Type B pancreatic cell (in vitro differentiated cells): ENCODE measurements at regions not wholly inside any gene's neighbourhood (a gene's known extent, or its start where the extent isn't known, plus 50 kb on each side); places are given as distances from the start of the nearest gene placed in this dataset.

Experiments used
- DNase-seq: peaks from one replicate; pipeline ENCODE4 v3.0.0; 2021; ENCODE audit warnings: mixed read lengths; ENCODE audit not compliant: unreplicated experiment; ENCODE audit errors: extremely low spot score
- H3K27ac Mint-ChIP-seq: 2 replicates; pipeline ENCODE4 v1.8.0; 2021; ENCODE audit warnings: mild to moderate bottlenecking, mixed read lengths
- H3K27me3 Mint-ChIP-seq: 2 replicates; pipeline ENCODE4 v1.8.0; 2021; ENCODE audit warnings: mixed read lengths
- H3K36me3 Mint-ChIP-seq: 2 replicates; pipeline ENCODE4 v1.8.0; 2021; ENCODE audit warnings: mixed read lengths
- H3K4me1 Mint-ChIP-seq: one replicate; pipeline ENCODE4 v1.8.0; 2021; ENCODE audit warnings: mixed read lengths; ENCODE audit not compliant: unreplicated experiment
- H3K4me3 Mint-ChIP-seq: 2 replicates; pipeline ENCODE4 v1.8.0; 2021; ENCODE audit warnings: mild to moderate bottlenecking, mixed read lengths
- H3K9me3 Mint-ChIP-seq: 2 replicates; pipeline ENCODE4 v1.8.0; 2021; ENCODE audit warnings: mixed read lengths
- TF ChIP-seq, protein P1 (sequence below): fragments of 200-600 bp; sonication (generic); conservative IDR thresholded peaks from 2 replicates; pipeline ENCODE4 v1.5.0; 2021; ENCODE audit warnings: antibody characterized with exemption, mild to moderate bottlenecking

- Mint-ChIP-seq H3K4me1 (peaks cover 16% of the 10 kb centered on the region), H3K36me3 (no peaks in the 10 kb centered on the region), H3K9me3 (no peaks in the 10 kb centered on the region), H3K27me3 (no peaks in the 10 kb centered on the region), H3K4me3 (no peak overlapping the region), H3K27ac (no peak overlapping the region)
- TF ChIP-seq, protein P1, sequence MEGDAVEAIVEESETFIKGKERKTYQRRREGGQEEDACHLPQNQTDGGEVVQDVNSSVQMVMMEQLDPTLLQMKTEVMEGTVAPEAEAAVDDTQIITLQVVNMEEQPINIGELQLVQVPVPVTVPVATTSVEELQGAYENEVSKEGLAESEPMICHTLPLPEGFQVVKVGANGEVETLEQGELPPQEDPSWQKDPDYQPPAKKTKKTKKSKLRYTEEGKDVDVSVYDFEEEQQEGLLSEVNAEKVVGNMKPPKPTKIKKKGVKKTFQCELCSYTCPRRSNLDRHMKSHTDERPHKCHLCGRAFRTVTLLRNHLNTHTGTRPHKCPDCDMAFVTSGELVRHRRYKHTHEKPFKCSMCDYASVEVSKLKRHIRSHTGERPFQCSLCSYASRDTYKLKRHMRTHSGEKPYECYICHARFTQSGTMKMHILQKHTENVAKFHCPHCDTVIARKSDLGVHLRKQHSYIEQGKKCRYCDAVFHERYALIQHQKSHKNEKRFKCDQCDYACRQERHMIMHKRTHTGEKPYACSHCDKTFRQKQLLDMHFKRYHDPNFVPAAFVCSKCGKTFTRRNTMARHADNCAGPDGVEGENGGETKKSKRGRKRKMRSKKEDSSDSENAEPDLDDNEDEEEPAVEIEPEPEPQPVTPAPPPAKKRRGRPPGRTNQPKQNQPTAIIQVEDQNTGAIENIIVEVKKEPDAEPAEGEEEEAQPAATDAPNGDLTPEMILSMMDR: no peak
- DNase-seq: no peak
Observed at GRCh38 chr9:1528456-1528855, 478.3 kb downstream of the DMRT2 start.

GRCh38 chr9:1530696-1531095, 480.5 kb downstream of the DMRT2 start:
- no peaks in the 10 kb centered on the region for H3K27me3 Mint-ChIP-seq

DNA sequence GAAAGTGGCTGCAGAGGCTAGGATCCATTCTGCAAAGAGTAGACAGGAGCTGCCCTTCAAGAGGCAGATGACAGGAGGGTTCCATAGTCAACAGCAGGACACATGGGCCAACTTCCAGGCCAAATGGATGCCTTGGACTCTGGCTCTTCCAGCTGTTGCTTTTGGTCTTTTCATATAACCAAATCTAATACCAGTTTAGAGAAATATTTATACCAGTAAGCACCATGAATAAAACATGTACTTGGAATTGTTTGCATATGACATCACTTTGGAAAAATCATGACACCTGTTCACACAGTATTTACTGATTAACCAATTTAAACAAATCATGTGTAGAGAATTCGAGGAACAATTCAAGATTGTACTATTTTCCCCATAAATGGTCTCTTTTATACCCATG, 481.3 kb downstream of the DMRT2 start:
- no peak for DNase-seq
- Mint-ChIP-seq H3K4me3 (no peak overlapping the region), H3K27ac (no peak overlapping the region)

More at GRCh38 chr9:1530696-1531095, 480.5 kb downstream of the DMRT2 start:
- TF ChIP-seq, protein P1: no peak
- no peaks in the 10 kb centered on the region for H3K36me3 Mint-ChIP-seq
- no peak for DNase-seq
- H3K27ac Mint-ChIP-seq: no peak overlapping the region
- H3K9me3 Mint-ChIP-seq: no peaks in the 10 kb centered on the region
- peaks cover 14% of the 10 kb centered on the region for H3K4me1 Mint-ChIP-seq
- H3K4me3 Mint-ChIP-seq: no peak overlapping the region

DNA sequence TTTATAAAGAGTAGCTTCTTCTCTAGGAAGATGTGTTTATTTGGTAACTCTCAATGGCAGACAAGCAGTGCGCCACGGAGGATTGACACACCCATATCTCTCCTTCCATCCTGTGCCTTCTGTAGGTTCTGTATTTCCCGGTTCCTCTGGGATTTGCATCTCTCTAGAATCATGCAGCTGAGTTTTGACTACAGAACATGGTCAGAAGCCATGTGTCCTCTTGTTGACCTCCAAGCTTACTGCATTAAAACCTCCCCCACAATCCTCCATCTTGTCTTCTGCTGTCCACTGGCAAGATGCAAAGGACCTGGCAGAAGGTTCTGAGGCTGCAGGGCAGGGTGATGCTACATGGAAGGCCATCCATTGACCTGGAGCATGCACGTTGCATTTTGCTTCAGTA, 482.0 kb downstream of the DMRT2 start:
- Mint-ChIP-seq H3K27ac (no peak overlapping the region), H3K36me3 (no peaks in the 10 kb centered on the region), H3K9me3 (no peaks in the 10 kb centered on the region), H3K4me1 (peaks cover 9% of the 10 kb centered on the region), H3K27me3 (no peaks in the 10 kb centered on the region), H3K4me3 (no peak overlapping the region)
- TF ChIP-seq, protein P1: no peak
- no peak for DNase-seq

More for the DNA sequence above, 481.3 kb downstream of the DMRT2 start:
- Mint-ChIP-seq H3K4me1 (peaks cover 9% of the 10 kb centered on the region), H3K9me3 (no peaks in the 10 kb centered on the region), H3K36me3 (no peaks in the 10 kb centered on the region), H3K27me3 (no peaks in the 10 kb centered on the region)
- TF ChIP-seq, protein P1: no peak

- Mint-ChIP-seq H3K27me3 (no peaks in the 10 kb centered on the region), H3K4me3 (no peak overlapping the region), H3K4me1 (peaks cover 9% of the 10 kb centered on the region), H3K27ac (no peak overlapping the region), H3K9me3 (no peaks in the 10 kb centered on the region), H3K36me3 (no peaks in the 10 kb centered on the region)
- DNase-seq: no peak
- TF ChIP-seq, protein P1: no peak
Observed at GRCh38 chr9:1535051-1535450, 480.1 kb upstream of the SMARCA2 start.

DNA sequence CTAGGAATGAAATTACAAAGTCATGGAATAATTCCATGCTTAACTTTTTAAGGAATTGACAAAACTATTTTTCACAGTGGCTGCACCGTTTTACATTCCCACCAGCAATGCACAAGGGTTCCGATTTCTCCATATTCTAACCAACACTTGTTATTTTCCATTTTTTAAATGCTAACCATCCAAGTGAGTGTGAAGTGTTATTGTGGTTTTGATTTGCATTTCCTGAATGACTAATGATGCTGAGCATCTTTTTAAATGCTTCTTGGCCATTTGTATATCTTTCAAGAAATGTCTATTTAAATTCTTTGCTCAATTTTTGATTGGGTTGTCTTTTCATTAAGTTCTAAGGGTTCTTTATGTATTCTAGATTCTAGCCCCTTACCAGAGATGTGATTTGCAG, 479.5 kb upstream of the SMARCA2 start:
- Mint-ChIP-seq H3K27ac (no peak overlapping the region), H3K36me3 (no peaks in the 10 kb centered on the region), H3K4me3 (no peak overlapping the region), H3K4me1 (peaks cover 9% of the 10 kb centered on the region), H3K9me3 (no peaks in the 10 kb centered on the region), H3K27me3 (no peaks in the 10 kb centered on the region)
- DNase-seq: no peak
- TF ChIP-seq, protein P1: no peak
